ENCODE measurements at regions not wholly inside any gene's neighbourhood (a gene's known extent, or its start where the extent isn't known, plus 50 kb on each side); places are given as distances from the start of the nearest gene placed in this dataset.

DNA sequence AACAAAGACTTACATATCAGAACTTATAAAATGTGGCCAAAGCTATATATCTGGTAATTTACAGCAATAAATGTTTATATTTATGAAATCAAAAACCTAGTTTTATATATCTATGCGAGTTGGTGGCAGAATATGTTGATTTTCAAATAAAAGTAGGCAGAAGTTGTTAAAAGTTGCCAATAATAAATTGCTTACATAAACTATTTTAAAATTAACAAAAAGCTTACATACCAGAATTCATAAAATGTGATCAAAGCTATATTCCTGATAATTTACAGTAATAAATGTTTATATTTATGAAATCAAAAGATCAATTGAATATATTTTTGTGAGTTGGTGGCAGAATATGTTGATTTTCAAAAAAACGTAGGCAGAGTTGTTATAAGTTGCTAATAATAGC is 451.8 kb upstream of the KHDRBS2 start:
- no peak for TF ChIP-seq EGR1 (IDR thresholded peaks at IDR 0.05)
- TF ChIP-seq TCF12 (IDR thresholded peaks at IDR 0.05; ENCODE audit: low read depth) = no peak
- TF ChIP-seq TAF1 (IDR thresholded peaks at IDR 0.05; ENCODE audit: low read depth) = no peak
- TF ChIP-seq, protein P1, sequence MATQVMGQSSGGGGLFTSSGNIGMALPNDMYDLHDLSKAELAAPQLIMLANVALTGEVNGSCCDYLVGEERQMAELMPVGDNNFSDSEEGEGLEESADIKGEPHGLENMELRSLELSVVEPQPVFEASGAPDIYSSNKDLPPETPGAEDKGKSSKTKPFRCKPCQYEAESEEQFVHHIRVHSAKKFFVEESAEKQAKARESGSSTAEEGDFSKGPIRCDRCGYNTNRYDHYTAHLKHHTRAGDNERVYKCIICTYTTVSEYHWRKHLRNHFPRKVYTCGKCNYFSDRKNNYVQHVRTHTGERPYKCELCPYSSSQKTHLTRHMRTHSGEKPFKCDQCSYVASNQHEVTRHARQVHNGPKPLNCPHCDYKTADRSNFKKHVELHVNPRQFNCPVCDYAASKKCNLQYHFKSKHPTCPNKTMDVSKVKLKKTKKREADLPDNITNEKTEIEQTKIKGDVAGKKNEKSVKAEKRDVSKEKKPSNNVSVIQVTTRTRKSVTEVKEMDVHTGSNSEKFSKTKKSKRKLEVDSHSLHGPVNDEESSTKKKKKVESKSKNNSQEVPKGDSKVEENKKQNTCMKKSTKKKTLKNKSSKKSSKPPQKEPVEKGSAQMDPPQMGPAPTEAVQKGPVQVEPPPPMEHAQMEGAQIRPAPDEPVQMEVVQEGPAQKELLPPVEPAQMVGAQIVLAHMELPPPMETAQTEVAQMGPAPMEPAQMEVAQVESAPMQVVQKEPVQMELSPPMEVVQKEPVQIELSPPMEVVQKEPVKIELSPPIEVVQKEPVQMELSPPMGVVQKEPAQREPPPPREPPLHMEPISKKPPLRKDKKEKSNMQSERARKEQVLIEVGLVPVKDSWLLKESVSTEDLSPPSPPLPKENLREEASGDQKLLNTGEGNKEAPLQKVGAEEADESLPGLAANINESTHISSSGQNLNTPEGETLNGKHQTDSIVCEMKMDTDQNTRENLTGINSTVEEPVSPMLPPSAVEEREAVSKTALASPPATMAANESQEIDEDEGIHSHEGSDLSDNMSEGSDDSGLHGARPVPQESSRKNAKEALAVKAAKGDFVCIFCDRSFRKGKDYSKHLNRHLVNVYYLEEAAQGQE (IDR thresholded peaks at IDR 0.05; ENCODE audit: low read depth) = no peak
- TF ChIP-seq ZBTB7A (IDR thresholded peaks at IDR 0.05; ENCODE audit: low read depth) = no peak
- TF ChIP-seq YY1 (IDR thresholded peaks at IDR 0.05; ENCODE audit: low read depth) = no peak
- TF ChIP-seq, protein P2, sequence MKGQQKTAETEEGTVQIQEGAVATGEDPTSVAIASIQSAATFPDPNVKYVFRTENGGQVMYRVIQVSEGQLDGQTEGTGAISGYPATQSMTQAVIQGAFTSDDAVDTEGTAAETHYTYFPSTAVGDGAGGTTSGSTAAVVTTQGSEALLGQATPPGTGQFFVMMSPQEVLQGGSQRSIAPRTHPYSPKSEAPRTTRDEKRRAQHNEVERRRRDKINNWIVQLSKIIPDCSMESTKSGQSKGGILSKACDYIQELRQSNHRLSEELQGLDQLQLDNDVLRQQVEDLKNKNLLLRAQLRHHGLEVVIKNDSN (IDR thresholded peaks at IDR 0.05) = no peak
- TF ChIP-seq EP300 (IDR thresholded peaks at IDR 0.05; ENCODE audit: borderline replicate concordance) = no peak
- TF ChIP-seq CEBPB (IDR thresholded peaks at IDR 0.05) = no peak
- TF ChIP-seq CREB1 (IDR thresholded peaks at IDR 0.05; ENCODE audit: low read depth) = no peak
- TF ChIP-seq RAD21 (IDR thresholded peaks at IDR 0.05; ENCODE audit: low read depth) = no peak
- TF ChIP-seq NFIC (IDR thresholded peaks at IDR 0.05) = no peak
- TF ChIP-seq TEAD4 (IDR thresholded peaks at IDR 0.05) = no peak
- TF ChIP-seq, protein P3, sequence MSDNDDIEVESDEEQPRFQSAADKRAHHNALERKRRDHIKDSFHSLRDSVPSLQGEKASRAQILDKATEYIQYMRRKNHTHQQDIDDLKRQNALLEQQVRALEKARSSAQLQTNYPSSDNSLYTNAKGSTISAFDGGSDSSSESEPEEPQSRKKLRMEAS (IDR thresholded peaks at IDR 0.05) = no peak
- no peak for TF ChIP-seq FOXM1 (IDR thresholded peaks at IDR 0.05; ENCODE audit: borderline replicate concordance, low read depth)

DNA sequence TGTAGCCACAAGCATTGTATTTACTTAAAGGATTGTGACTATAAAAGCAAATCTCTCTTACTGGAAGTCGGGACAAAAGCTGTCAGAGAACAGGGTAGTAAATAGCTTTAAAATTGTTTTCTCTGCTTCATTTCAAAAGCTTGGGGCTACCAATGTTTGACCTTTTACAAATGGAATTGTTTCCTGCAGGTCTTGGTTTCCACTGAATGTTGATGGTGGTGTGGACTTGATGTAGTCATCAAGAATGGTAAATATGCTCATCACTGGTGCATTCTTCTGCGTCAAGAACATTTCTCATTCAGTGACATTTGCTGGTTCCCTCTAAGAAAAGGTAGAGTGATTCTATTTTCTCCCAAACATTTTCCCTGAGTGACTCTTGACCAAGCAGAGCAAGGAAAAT is 435.4 kb upstream of the KHDRBS2 start:
- TF ChIP-seq, protein P1 (IDR thresholded peaks at IDR 0.05; ENCODE audit: low read depth) = no peak
- no peak for TF ChIP-seq NFIC (IDR thresholded peaks at IDR 0.05)

DNA sequence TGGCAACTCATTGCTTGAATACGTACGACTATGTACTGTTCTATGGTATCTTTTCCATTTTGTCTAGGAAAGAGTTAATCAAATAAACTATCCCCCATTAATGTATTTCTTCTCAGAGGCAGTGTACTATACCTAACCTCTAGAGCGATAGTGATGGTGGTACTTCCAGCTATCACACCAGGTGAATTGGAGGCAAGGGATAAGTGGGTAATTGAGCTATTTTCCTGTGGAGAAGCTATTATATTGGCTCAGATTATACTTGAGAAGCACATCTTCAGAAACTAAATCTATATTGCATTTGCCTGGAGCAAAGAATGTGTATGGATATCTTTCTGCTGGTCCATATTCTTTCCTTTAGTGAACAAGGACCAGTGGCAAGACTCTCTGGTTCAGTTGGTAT is 430.7 kb upstream of the KHDRBS2 start:
- no peak for TF ChIP-seq TAF1 (IDR thresholded peaks at IDR 0.05; ENCODE audit: low read depth)
- no peak for TF ChIP-seq NFIC (IDR thresholded peaks at IDR 0.05)
- no peak for TF ChIP-seq TCF12 (IDR thresholded peaks at IDR 0.05; ENCODE audit: low read depth)
- TF ChIP-seq EGR1 (IDR thresholded peaks at IDR 0.05) = no peak
- no peak for TF ChIP-seq CEBPB (IDR thresholded peaks at IDR 0.05)
- TF ChIP-seq, protein P3 (IDR thresholded peaks at IDR 0.05) = no peak
- no peak for TF ChIP-seq FOXM1 (IDR thresholded peaks at IDR 0.05; ENCODE audit: borderline replicate concordance, low read depth)
- TF ChIP-seq, protein P1 (IDR thresholded peaks at IDR 0.05; ENCODE audit: low read depth) = no peak
- TF ChIP-seq, protein P2 (IDR thresholded peaks at IDR 0.05) = no peak
- TF ChIP-seq RAD21 (IDR thresholded peaks at IDR 0.05; ENCODE audit: low read depth) = no peak
- no peak for TF ChIP-seq YY1 (IDR thresholded peaks at IDR 0.05; ENCODE audit: low read depth)
- no peak for TF ChIP-seq ZBTB7A (IDR thresholded peaks at IDR 0.05; ENCODE audit: low read depth)
- TF ChIP-seq TEAD4 (IDR thresholded peaks at IDR 0.05) = no peak

DNA sequence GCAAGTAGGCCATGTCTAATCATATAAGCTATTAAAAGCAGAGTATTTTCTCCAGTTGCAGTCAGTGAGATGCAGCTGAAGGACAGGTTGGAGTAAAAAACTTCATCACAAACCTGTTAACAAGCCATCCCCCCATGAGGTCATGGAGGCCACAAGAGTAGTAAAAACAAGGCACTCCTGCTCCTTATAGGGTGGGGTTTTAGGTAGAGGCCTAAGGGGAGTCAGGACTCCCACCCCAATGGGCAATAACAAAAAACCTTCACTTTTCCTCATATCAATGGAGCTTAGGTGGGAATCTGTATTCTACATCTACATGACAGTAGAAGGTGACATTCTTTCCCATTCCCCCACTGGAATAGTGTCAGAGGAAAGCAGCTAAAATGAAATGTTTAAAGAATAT is 428.1 kb upstream of the KHDRBS2 start:
- TF ChIP-seq TEAD4 (IDR thresholded peaks at IDR 0.05) = no peak
- no peak for TF ChIP-seq CEBPB (IDR thresholded peaks at IDR 0.05)
- no peak for TF ChIP-seq EGR1 (IDR thresholded peaks at IDR 0.05)
- TF ChIP-seq, protein P3 (IDR thresholded peaks at IDR 0.05) = no peak
- no peak for TF ChIP-seq TCF12 (IDR thresholded peaks at IDR 0.05; ENCODE audit: low read depth)
- TF ChIP-seq FOXM1 (IDR thresholded peaks at IDR 0.05; ENCODE audit: borderline replicate concordance, low read depth) = no peak
- TF ChIP-seq, protein P2 (IDR thresholded peaks at IDR 0.05) = no peak
